SK-N-SH (cell line): ENCODE measurements at regions not wholly inside any gene's neighbourhood (a gene's known extent, or its start where the extent isn't known, plus 50 kb on each side); places are given as distances from the start of the nearest gene placed in this dataset.
A peak's percentile ranks its signal among the peaks of the same experiment; 100 is the strongest.

Source experiments
- CTCF ChIP-seq: fragments of 200-600 bp; sonication (generic); IDR thresholded peaks from 2 replicates; pipeline ENCODE4 v1.6.1; 2017; ENCODE audit warnings: antibody characterized with exemption, mild to moderate bottlenecking, moderate library complexity
- MAX ChIP-seq: IDR thresholded peaks from 2 replicates; pipeline ENCODE4 v1.4.0; 2012; ENCODE audit warnings: low read depth
- NFIC ChIP-seq: IDR thresholded peaks from 2 replicates; pipeline ENCODE4 v1.4.0; 2012; ENCODE audit warnings: borderline replicate concordance
- REST ChIP-seq: IDR thresholded peaks from 2 replicates; pipeline ENCODE4 v1.6.1; 2012; ENCODE audit warnings: mild to moderate bottlenecking, low read depth, low read length, moderate library complexity

- TF ChIP-seq NFIC = no peak
- TF ChIP-seq CTCF = peak; percentile 69
- TF ChIP-seq REST = no peak
- no peak for TF ChIP-seq MAX
These were observed 112.7 kb downstream of the VPREB1 start for GRCh38 chr22:22357024-22357883.
